SK-N-SH treated with all-trans-retinoic acid at 6 μM for 48 hours (cell line): ENCODE measurements at regions not wholly inside any gene's neighbourhood (a gene's known extent, or its start where the extent isn't known, plus 50 kb on each side); places are given as distances from the start of the nearest gene placed in this dataset.
"Not testable (repeated sequence)": the region's sequence is repeated elsewhere in the genome, so short reads cannot be mapped to it uniquely, and the experiment has no call there.

ENCODE experiments used
- ATAC-seq: fragments of 200-7000 bp; cut with Tn5 transposase; 3 replicates; pipeline ENCODE4 v1.9.1; 2020; ENCODE audit warnings: mild to moderate bottlenecking, moderate library complexity
- GLIS3 ChIP-seq: fragments of 250-450 bp; sonication (Bioruptor Pico); IDR thresholded peaks from 2 replicates; pipeline ENCODE4 v1.5.0; 2020; ENCODE audit warnings: mild to moderate bottlenecking, moderate library complexity
- ISL1 ChIP-seq: fragments of 250-450 bp; sonication (Bioruptor Pico); IDR thresholded peaks from 2 replicates; pipeline ENCODE4 v2.1.2; 2022; ENCODE audit warnings: mild to moderate bottlenecking, moderate library complexity
- PPARA ChIP-seq: fragments of 250-450 bp; sonication (Bioruptor Pico); IDR thresholded peaks from 2 replicates; pipeline ENCODE4 v1.5.0; 2020; ENCODE audit warnings: mild to moderate bottlenecking, borderline replicate concordance
- RARB ChIP-seq: fragments of 250-450 bp; sonication (Bioruptor Pico); IDR thresholded peaks from 2 replicates; pipeline ENCODE4 v1.8.0; 2021; ENCODE audit warnings: mild to moderate bottlenecking, moderate library complexity
- TCF4 ChIP-seq: fragments of 250-450 bp; sonication (Bioruptor Pico); IDR thresholded peaks from 2 replicates; pipeline ENCODE4 v1.8.0; 2021; ENCODE audit warnings: mild to moderate bottlenecking, moderate library complexity, borderline replicate concordance
- ZC3H10 ChIP-seq: fragments of 250-450 bp; sonication (Bioruptor Pico); IDR thresholded peaks from 2 replicates; pipeline ENCODE4 v1.5.1; 2021; ENCODE audit warnings: mild to moderate bottlenecking, moderate library complexity
- ZFP3 ChIP-seq: fragments of 250-450 bp; sonication (Bioruptor Pico); IDR thresholded peaks from 2 replicates; pipeline ENCODE4 v1.5.0; 2020; ENCODE audit warnings: mild to moderate bottlenecking, moderate library complexity
- ZFP30 ChIP-seq: fragments of 450-650 bp; formaldehyde crosslinking; IDR thresholded peaks from 2 replicates; pipeline ENCODE4 v1.5.0; 2022; ENCODE audit warnings: mild to moderate bottlenecking, moderate library complexity
- ZNF565 ChIP-seq: fragments of 450-650 bp; formaldehyde crosslinking; conservative IDR thresholded peaks from 2 replicates; pipeline ENCODE4 v1.5.0; 2020; ENCODE audit warnings: low read depth, mild to moderate bottlenecking, moderate library complexity
- TF ChIP-seq, protein P1 (sequence below): fragments of 250-450 bp; sonication (Bioruptor Pico); IDR thresholded peaks from 2 replicates; pipeline ENCODE4 v1.8.0; 2020; ENCODE audit warnings: mild to moderate bottlenecking, moderate library complexity, borderline replicate concordance
- TF ChIP-seq, protein P2 (sequence below): fragments of 250-450 bp; sonication (Bioruptor Pico); IDR thresholded peaks from 2 replicates; pipeline ENCODE4 v1.5.1; 2020; ENCODE audit warnings: low read depth, mild to moderate bottlenecking, moderate library complexity
- TF ChIP-seq, protein P3 (sequence below): fragments of 250-450 bp; sonication (Bioruptor Pico); IDR thresholded peaks from 2 replicates; pipeline ENCODE4 v1.5.1; 2021; ENCODE audit warnings: mild to moderate bottlenecking, moderate library complexity
- TF ChIP-seq, protein P4 (sequence below): fragments of 250-450 bp; sonication (Bioruptor Pico); IDR thresholded peaks from 2 replicates; pipeline ENCODE4 v1.5.0; 2020; ENCODE audit warnings: mild to moderate bottlenecking, moderate library complexity
- TF ChIP-seq, protein P5 (sequence below): fragments of 250-450 bp; sonication (Bioruptor Pico); IDR thresholded peaks from 2 replicates; pipeline ENCODE4 v1.8.0; 2021; ENCODE audit warnings: low read depth, mild to moderate bottlenecking, moderate library complexity, borderline replicate concordance

DNA sequence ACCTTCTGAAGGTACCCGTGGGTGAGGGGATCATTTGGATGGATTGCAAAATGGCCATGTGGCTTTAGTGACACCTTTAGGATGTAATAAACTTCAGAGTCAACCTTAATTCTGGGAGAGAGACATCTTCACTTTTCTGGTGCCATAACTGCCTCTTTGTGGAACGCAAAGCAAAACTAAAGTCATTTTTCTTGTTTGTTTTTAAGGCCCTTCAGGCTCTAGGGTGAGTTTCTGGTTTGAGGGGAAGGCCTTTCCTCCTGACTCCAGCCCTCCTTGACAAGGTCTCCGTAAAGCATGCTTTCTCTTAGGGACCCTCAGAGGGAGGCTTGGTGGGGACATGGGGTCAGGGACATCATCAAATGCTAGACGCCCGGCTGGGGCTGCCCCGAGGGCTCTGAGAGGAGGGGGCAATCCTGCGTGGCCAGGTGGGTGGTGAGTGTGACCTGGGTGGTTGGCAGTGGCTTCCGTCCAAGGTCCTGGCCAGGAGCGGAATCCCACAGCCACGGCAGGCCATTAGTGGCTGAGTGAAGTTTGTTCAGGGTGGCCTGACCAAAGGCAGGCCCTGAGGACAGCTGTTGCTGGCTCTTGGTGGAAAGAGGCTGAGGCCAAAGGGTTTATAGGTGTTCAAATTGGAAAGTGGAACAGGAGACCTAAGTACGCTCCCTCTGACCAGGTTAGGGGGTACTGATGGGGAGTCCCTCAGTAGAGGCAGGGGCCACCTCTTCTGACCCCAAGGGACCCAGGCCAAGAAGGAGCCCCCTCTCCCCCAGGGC, 112.2 kb downstream of the METRNL start:
- TF ChIP-seq, protein P1, sequence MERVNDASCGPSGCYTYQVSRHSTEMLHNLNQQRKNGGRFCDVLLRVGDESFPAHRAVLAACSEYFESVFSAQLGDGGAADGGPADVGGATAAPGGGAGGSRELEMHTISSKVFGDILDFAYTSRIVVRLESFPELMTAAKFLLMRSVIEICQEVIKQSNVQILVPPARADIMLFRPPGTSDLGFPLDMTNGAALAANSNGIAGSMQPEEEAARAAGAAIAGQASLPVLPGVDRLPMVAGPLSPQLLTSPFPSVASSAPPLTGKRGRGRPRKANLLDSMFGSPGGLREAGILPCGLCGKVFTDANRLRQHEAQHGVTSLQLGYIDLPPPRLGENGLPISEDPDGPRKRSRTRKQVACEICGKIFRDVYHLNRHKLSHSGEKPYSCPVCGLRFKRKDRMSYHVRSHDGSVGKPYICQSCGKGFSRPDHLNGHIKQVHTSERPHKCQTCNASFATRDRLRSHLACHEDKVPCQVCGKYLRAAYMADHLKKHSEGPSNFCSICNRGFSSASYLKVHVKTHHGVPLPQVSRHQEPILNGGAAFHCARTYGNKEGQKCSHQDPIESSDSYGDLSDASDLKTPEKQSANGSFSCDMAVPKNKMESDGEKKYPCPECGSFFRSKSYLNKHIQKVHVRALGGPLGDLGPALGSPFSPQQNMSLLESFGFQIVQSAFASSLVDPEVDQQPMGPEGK (CRISPR knock-in tag), result no peak
- no peak for TF ChIP-seq ZC3H10 (CRISPR knock-in tag)
- TF ChIP-seq, all 23 proteins: peak for 0
- no peak for ATAC-seq

DNA sequence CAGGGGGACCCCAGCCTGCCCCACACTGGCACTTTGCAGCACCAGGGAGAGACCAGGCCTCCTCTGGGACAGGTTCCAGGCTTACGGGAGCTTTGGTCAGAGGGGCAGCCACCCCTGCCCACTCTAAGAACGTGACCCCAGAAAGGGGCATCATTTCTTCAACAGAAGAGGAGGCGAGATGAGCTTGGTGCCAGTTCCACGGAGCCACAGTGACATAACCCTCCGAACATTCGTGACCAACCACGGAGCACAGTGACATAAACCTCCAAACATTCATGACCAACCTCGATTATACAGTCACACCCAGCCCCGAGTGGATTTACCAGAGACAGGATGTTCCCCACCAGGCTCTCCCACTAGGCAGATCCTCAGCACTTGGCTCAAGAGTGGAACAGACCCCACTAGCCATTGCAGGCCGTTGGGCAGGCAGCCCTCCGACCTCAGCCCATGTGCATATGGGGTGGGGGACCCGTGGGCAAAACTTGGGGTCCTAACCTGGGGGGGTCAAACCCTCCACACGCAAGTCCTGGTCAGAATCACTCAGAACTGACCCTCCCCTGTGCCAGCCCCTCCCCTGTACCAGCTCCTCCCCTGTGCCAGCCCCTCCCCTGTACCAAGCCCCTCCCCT, 112.9 kb downstream of the METRNL start:
- TF ChIP-seq ZNF565 (CRISPR knock-in tag) (no peak), ZFP30 (no peak), ISL1 (no peak), ZC3H10 (CRISPR knock-in tag) (no peak), RARB (no peak), ZFP3 (CRISPR knock-in tag) (no peak), GLIS3 (CRISPR knock-in tag) (no peak), PPARA (no peak), TCF4 (no peak)
- TF ChIP-seq, protein P2, sequence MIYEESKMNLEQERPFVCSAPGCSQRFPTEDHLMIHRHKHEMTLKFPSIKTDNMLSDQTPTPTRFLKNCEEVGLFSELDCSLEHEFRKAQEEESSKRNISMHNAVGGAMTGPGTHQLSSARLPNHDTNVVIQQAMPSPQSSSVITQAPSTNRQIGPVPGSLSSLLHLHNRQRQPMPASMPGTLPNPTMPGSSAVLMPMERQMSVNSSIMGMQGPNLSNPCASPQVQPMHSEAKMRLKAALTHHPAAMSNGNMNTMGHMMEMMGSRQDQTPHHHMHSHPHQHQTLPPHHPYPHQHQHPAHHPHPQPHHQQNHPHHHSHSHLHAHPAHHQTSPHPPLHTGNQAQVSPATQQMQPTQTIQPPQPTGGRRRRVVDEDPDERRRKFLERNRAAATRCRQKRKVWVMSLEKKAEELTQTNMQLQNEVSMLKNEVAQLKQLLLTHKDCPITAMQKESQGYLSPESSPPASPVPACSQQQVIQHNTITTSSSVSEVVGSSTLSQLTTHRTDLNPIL (CRISPR knock-in tag), result no peak
- TF ChIP-seq, protein P3, sequence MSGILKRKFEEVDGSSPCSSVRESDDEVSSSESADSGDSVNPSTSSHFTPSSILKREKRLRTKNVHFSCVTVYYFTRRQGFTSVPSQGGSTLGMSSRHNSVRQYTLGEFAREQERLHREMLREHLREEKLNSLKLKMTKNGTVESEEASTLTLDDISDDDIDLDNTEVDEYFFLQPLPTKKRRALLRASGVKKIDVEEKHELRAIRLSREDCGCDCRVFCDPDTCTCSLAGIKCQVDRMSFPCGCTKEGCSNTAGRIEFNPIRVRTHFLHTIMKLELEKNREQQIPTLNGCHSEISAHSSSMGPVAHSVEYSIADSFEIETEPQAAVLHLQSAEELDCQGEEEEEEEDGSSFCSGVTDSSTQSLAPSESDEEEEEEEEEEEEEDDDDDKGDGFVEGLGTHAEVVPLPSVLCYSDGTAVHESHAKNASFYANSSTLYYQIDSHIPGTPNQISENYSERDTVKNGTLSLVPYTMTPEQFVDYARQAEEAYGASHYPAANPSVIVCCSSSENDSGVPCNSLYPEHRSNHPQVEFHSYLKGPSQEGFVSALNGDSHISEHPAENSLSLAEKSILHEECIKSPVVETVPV (CRISPR knock-in tag), result no peak
- TF ChIP-seq, protein P1 (CRISPR knock-in tag), result no peak
- TF ChIP-seq, protein P4, sequence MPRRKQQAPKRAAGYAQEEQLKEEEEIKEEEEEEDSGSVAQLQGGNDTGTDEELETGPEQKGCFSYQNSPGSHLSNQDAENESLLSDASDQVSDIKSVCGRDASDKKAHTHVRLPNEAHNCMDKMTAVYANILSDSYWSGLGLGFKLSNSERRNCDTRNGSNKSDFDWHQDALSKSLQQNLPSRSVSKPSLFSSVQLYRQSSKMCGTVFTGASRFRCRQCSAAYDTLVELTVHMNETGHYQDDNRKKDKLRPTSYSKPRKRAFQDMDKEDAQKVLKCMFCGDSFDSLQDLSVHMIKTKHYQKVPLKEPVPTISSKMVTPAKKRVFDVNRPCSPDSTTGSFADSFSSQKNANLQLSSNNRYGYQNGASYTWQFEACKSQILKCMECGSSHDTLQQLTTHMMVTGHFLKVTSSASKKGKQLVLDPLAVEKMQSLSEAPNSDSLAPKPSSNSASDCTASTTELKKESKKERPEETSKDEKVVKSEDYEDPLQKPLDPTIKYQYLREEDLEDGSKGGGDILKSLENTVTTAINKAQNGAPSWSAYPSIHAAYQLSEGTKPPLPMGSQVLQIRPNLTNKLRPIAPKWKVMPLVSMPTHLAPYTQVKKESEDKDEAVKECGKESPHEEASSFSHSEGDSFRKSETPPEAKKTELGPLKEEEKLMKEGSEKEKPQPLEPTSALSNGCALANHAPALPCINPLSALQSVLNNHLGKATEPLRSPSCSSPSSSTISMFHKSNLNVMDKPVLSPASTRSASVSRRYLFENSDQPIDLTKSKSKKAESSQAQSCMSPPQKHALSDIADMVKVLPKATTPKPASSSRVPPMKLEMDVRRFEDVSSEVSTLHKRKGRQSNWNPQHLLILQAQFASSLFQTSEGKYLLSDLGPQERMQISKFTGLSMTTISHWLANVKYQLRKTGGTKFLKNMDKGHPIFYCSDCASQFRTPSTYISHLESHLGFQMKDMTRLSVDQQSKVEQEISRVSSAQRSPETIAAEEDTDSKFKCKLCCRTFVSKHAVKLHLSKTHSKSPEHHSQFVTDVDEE (CRISPR knock-in tag), result no peak
- TF ChIP-seq, protein P5, sequence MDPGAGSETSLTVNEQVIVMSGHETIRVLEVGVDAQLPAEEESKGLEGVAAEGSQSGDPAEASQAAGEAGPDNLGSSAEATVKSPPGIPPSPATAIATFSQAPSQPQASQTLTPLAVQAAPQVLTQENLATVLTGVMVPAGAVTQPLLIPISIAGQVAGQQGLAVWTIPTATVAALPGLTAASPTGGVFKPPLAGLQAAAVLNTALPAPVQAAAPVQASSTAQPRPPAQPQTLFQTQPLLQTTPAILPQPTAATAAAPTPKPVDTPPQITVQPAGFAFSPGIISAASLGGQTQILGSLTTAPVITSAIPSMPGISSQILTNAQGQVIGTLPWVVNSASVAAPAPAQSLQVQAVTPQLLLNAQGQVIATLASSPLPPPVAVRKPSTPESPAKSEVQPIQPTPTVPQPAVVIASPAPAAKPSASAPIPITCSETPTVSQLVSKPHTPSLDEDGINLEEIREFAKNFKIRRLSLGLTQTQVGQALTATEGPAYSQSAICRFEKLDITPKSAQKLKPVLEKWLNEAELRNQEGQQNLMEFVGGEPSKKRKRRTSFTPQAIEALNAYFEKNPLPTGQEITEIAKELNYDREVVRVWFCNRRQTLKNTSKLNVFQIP (CRISPR knock-in tag), result no peak
- ATAC-seq, result no peak

DNA sequence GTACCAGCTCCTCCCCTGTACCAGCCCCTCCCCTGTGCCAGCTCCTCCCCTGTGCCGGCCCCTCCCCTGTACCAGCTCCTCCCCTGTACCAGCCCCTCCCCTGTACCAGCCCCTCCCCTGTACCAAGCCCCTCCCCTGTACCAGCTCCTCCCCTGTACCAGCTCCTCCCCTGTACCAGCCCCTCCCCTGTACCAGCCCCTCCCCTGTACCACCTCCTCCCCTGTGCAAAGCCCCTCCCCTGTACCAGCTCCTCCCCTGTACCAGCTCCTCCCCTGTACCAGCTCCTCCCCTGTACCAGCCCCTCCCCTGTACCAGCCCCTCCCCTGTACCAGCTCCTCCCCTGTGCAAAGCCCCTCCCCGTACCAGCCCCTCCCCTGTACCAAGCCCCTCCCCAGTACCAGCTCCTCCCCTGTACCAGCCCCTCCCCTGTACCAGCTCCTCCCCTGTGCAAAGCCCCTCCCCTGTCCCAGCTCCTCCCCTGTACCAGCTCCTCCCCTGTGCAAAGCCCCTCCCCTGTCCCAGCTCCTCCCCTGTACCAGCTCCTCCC, 113.5 kb downstream of the METRNL start:
- ATAC-seq, result not testable (repeated sequence)
